WTC11 (cell line): ENCODE measurements at regions not wholly inside any gene's neighbourhood (a gene's known extent, or its start where the extent isn't known, plus 50 kb on each side); places are given as distances from the start of the nearest gene placed in this dataset.

Experiments used
- ATAC-seq: fragments of 200-7000 bp; cut with Tn5 transposase; 2 replicates; pipeline ENCODE4 v1.10.0; 2021; ENCODE audit warnings: mild to moderate bottlenecking, moderate library complexity
- CTCF ChIA-PET: fragments of 300-600 bp; sonication (Branson Sonifier 250); formaldehyde crosslinking; loops from one replicate; lab custom pipeline; 2021; ENCODE audit warnings: antibody characterized with exemption; lab: Charles Lee
- POLR2A ChIA-PET: fragments of 350-600 bp; sonication (Branson Sonifier 250); formaldehyde crosslinking; loops from one replicate; lab custom pipeline; 2021; ENCODE audit warnings: antibody characterized with exemption; lab: Charles Lee
- DNase-seq: peaks from one replicate; pipeline ENCODE4 v3.0.0; 2021; ENCODE audit warnings: low spot score
- H3K27ac Mint-ChIP-seq: 2 replicates; pipeline ENCODE4 v1.8.0; 2021; ENCODE audit warnings: mixed read lengths
- H3K27me3 Mint-ChIP-seq: 2 replicates; pipeline ENCODE4 v1.8.0; 2021; ENCODE audit warnings: low read depth, mild to moderate bottlenecking, moderate library complexity, mixed read lengths
- H3K36me3 Mint-ChIP-seq: 2 replicates; pipeline ENCODE4 v1.8.0; 2021; ENCODE audit warnings: mixed read lengths
- H3K4me1 Mint-ChIP-seq: 2 replicates; pipeline ENCODE4 v1.8.0; 2022; ENCODE audit warnings: mixed read lengths
- H3K4me3 Mint-ChIP-seq: 2 replicates; pipeline ENCODE4 v1.8.0; 2021; ENCODE audit warnings: mild to moderate bottlenecking, moderate library complexity, mixed read lengths
- H3K9me3 Mint-ChIP-seq: 2 replicates; pipeline ENCODE4 v1.8.0; 2021; ENCODE audit warnings: mixed read lengths
- AR ChIP-seq: fragments of 250-450 bp; sonication (Bioruptor Pico); IDR thresholded peaks from 2 replicates; pipeline ENCODE4 v1.9.0; 2021; ENCODE audit warnings: mild to moderate bottlenecking
- ATF1 ChIP-seq: sonication (generic); formaldehyde crosslinking; IDR thresholded peaks from 2 replicates; pipeline ENCODE4 v1.8.1; 2023; ENCODE audit warnings: mild to moderate bottlenecking, moderate library complexity, missing genetic modification reagents
- CBFB ChIP-seq: sonication (generic); formaldehyde crosslinking; IDR thresholded peaks from 2 replicates; pipeline ENCODE4 v1.8.1; 2022; ENCODE audit warnings: mild to moderate bottlenecking, low read depth, missing genetic modification reagents
- ELF4 ChIP-seq: sonication (generic); formaldehyde crosslinking; IDR thresholded peaks from 2 replicates; pipeline ENCODE4 v1.8.1; 2022; ENCODE audit warnings: low read depth, mild to moderate bottlenecking, moderate library complexity, missing genetic modification reagents
- FOXK1 ChIP-seq: sonication (generic); formaldehyde crosslinking; IDR thresholded peaks from 2 replicates; pipeline ENCODE4 v1.8.0; 2022; ENCODE audit warnings: mild to moderate bottlenecking, moderate library complexity, missing genetic modification reagents
- FOXP1 ChIP-seq: sonication (generic); formaldehyde crosslinking; IDR thresholded peaks from 2 replicates; pipeline ENCODE4 v1.8.0; 2022; ENCODE audit warnings: missing genetic modification reagents, mild to moderate bottlenecking, moderate library complexity, borderline replicate concordance
- HMGXB4 ChIP-seq: sonication (generic); formaldehyde crosslinking; IDR thresholded peaks from 2 replicates; pipeline ENCODE4 v1.8.1; 2023; ENCODE audit warnings: mild to moderate bottlenecking, moderate library complexity, missing genetic modification reagents
- JUN ChIP-seq: sonication (generic); formaldehyde crosslinking; IDR thresholded peaks from 2 replicates; pipeline ENCODE4 v1.8.0; 2023; ENCODE audit warnings: mild to moderate bottlenecking, missing genetic modification reagents
- MLX ChIP-seq: sonication (generic); formaldehyde crosslinking; IDR thresholded peaks from 2 replicates; pipeline ENCODE4 v1.8.1; 2023; ENCODE audit warnings: mild to moderate bottlenecking, missing genetic modification reagents, moderate library complexity
- NFE2L1 ChIP-seq: sonication (generic); formaldehyde crosslinking; IDR thresholded peaks from 2 replicates; pipeline ENCODE4 v1.8.1; 2023; ENCODE audit warnings: missing genetic modification reagents
- NR2C2 ChIP-seq: sonication (generic); formaldehyde crosslinking; IDR thresholded peaks from 2 replicates; pipeline ENCODE4 v1.8.0; 2022; ENCODE audit warnings: mild to moderate bottlenecking, missing genetic modification reagents
- OVOL2 ChIP-seq: fragments of 250-450 bp; sonication (Bioruptor Pico); IDR thresholded peaks from 2 replicates; pipeline ENCODE4 v1.9.0; 2021; ENCODE audit warnings: mild to moderate bottlenecking, borderline replicate concordance
- PRRX2 ChIP-seq: fragments of 250-450 bp; sonication (Bioruptor Pico); IDR thresholded peaks from 2 replicates; pipeline ENCODE4 v1.8.0; 2021; ENCODE audit warnings: mild to moderate bottlenecking
- RORB ChIP-seq: fragments of 250-450 bp; sonication (Bioruptor Pico); IDR thresholded peaks from 2 replicates; pipeline ENCODE4 v1.9.0; 2021; ENCODE audit warnings: mild to moderate bottlenecking
- SP1 ChIP-seq: sonication (generic); formaldehyde crosslinking; conservative IDR thresholded peaks from 2 replicates; pipeline ENCODE4 v1.8.1; 2022; ENCODE audit warnings: missing genetic modification reagents
- ZBTB21 ChIP-seq: sonication (generic); formaldehyde crosslinking; IDR thresholded peaks from 2 replicates; pipeline ENCODE4 v1.8.1; 2023; ENCODE audit warnings: mild to moderate bottlenecking, missing genetic modification reagents, borderline replicate concordance
- ZNF263 ChIP-seq: sonication (generic); formaldehyde crosslinking; IDR thresholded peaks from 2 replicates; pipeline ENCODE4 v1.8.1; 2022; ENCODE audit warnings: low read depth, mild to moderate bottlenecking, moderate library complexity, missing genetic modification reagents
- ZNF281 ChIP-seq: sonication (generic); formaldehyde crosslinking; IDR thresholded peaks from 2 replicates; pipeline ENCODE4 v1.8.0; 2023; ENCODE audit warnings: mild to moderate bottlenecking, missing genetic modification reagents
- ZNF396 ChIP-seq: fragments of 250-450 bp; sonication (Bioruptor Pico); IDR thresholded peaks from 2 replicates; pipeline ENCODE4 v1.8.0; 2021; ENCODE audit warnings: mild to moderate bottlenecking, moderate library complexity, borderline replicate concordance
- ZSCAN18 ChIP-seq: fragments of 250-450 bp; sonication (Bioruptor Pico); IDR thresholded peaks from 2 replicates; pipeline ENCODE4 v2.1.2; 2022; ENCODE audit warnings: mild to moderate bottlenecking, moderate library complexity

- POLR2A ChIA-PET, result no interaction called here
- H3K27ac Mint-ChIP-seq, result no peak overlapping the region
- CTCF ChIA-PET, result no interaction called here
These were observed 384.0 kb upstream of the DIPK2B start for GRCh38 chrX:45584717-45585116.

More at GRCh38 chrX:45584717-45585116, 384.0 kb upstream of the DIPK2B start:
- H3K36me3 Mint-ChIP-seq, result peaks cover 10% of the 10 kb centered on the region
- H3K27me3 Mint-ChIP-seq, result no peaks in the 10 kb centered on the region
- no peaks in the 10 kb centered on the region for H3K4me1 Mint-ChIP-seq
- H3K4me3 Mint-ChIP-seq, result no peak overlapping the region
- ATAC-seq (no peak), DNase-seq (no peak)
- H3K9me3 Mint-ChIP-seq, result peaks cover 23% of the 10 kb centered on the region
- TF ChIP-seq NR2C2 (no peak), ZNF396 (CRISPR knock-in tag) (no peak), AR (CRISPR knock-in tag) (no peak), ZBTB21 (CRISPR knock-in tag) (no peak), ELF4 (no peak), ZNF263 (CRISPR knock-in tag) (no peak), CBFB (CRISPR knock-in tag) (no peak), ATF1 (CRISPR knock-in tag) (no peak), JUN (CRISPR knock-in tag) (no peak), FOXK1 (CRISPR knock-in tag) (no peak), OVOL2 (CRISPR knock-in tag) (no peak), ZNF281 (no peak), PRRX2 (CRISPR knock-in tag) (no peak), NFE2L1 (no peak), ZSCAN18 (CRISPR knock-in tag) (no peak), HMGXB4 (no peak), RORB (CRISPR knock-in tag) (no peak), MLX (CRISPR knock-in tag) (no peak), SP1 (CRISPR knock-in tag) (no peak), FOXP1 (CRISPR knock-in tag) (no peak)
